SK-N-SH treated with all-trans-retinoic acid at 6 μM for 48 hours (cell line): ENCODE measurements at regions not wholly inside any gene's neighbourhood (a gene's known extent, or its start where the extent isn't known, plus 50 kb on each side); places are given as distances from the start of the nearest gene placed in this dataset.

Experiments
- ATAC-seq: fragments of 200-7000 bp; cut with Tn5 transposase; 3 replicates; pipeline ENCODE4 v1.9.1; 2020; ENCODE audit warnings: mild to moderate bottlenecking, moderate library complexity
- ARNTL ChIP-seq: fragments of 450-650 bp; formaldehyde crosslinking; IDR thresholded peaks from 2 replicates; pipeline ENCODE4 v1.5.0; 2020; ENCODE audit warnings: low read depth, mild to moderate bottlenecking, moderate library complexity, borderline replicate concordance
- BACH2 ChIP-seq: fragments of 250-450 bp; sonication (Bioruptor Pico); IDR thresholded peaks from 2 replicates; pipeline ENCODE4 v1.9.0; 2021; ENCODE audit warnings: mild to moderate bottlenecking, borderline replicate concordance
- CREB5 ChIP-seq: fragments of 250-450 bp; sonication (Bioruptor Pico); IDR thresholded peaks from 2 replicates; pipeline ENCODE4 v1.5.1; 2020; ENCODE audit warnings: low read depth, mild to moderate bottlenecking, moderate library complexity
- CSDC2 ChIP-seq: fragments of 250-450 bp; sonication (Bioruptor Pico); IDR thresholded peaks from 2 replicates; pipeline ENCODE4 v1.5.0; 2020; ENCODE audit warnings: mild to moderate bottlenecking, moderate library complexity
- ESRRG ChIP-seq: fragments of 250-450 bp; sonication (Bioruptor Pico); IDR thresholded peaks from 2 replicates; pipeline ENCODE4 v1.6.1; 2021; ENCODE audit warnings: mild to moderate bottlenecking
- GLIS3 ChIP-seq: fragments of 250-450 bp; sonication (Bioruptor Pico); IDR thresholded peaks from 2 replicates; pipeline ENCODE4 v1.5.0; 2020; ENCODE audit warnings: mild to moderate bottlenecking, moderate library complexity
- ISL1 ChIP-seq: fragments of 250-450 bp; sonication (Bioruptor Pico); IDR thresholded peaks from 2 replicates; pipeline ENCODE4 v2.1.2; 2022; ENCODE audit warnings: mild to moderate bottlenecking, moderate library complexity
- PATZ1 ChIP-seq: fragments of 250-450 bp; sonication (Bioruptor Pico); IDR thresholded peaks from 2 replicates; pipeline ENCODE4 v1.8.0; 2020; ENCODE audit warnings: mild to moderate bottlenecking, moderate library complexity, borderline replicate concordance
- PPARA ChIP-seq: fragments of 250-450 bp; sonication (Bioruptor Pico); IDR thresholded peaks from 2 replicates; pipeline ENCODE4 v1.5.0; 2020; ENCODE audit warnings: mild to moderate bottlenecking, borderline replicate concordance
- SNAI2 ChIP-seq: fragments of 250-450 bp; sonication (Bioruptor Pico); IDR thresholded peaks from 2 replicates; pipeline ENCODE4 v1.5.0; 2020; ENCODE audit warnings: mild to moderate bottlenecking, moderate library complexity
- TCF4 ChIP-seq: fragments of 250-450 bp; sonication (Bioruptor Pico); IDR thresholded peaks from 2 replicates; pipeline ENCODE4 v1.8.0; 2021; ENCODE audit warnings: mild to moderate bottlenecking, moderate library complexity, borderline replicate concordance
- ZC3H10 ChIP-seq: fragments of 250-450 bp; sonication (Bioruptor Pico); IDR thresholded peaks from 2 replicates; pipeline ENCODE4 v1.5.1; 2021; ENCODE audit warnings: mild to moderate bottlenecking, moderate library complexity
- ZFP30 ChIP-seq: fragments of 450-650 bp; formaldehyde crosslinking; IDR thresholded peaks from 2 replicates; pipeline ENCODE4 v1.5.0; 2022; ENCODE audit warnings: mild to moderate bottlenecking, moderate library complexity
- ZNF565 ChIP-seq: fragments of 450-650 bp; formaldehyde crosslinking; conservative IDR thresholded peaks from 2 replicates; pipeline ENCODE4 v1.5.0; 2020; ENCODE audit warnings: low read depth, mild to moderate bottlenecking, moderate library complexity
- ZNF70 ChIP-seq: fragments of 450-650 bp; formaldehyde crosslinking; IDR thresholded peaks from 2 replicates; pipeline ENCODE4 v1.5.0; 2020; ENCODE audit warnings: mild to moderate bottlenecking, moderate library complexity
- ZNF8 ChIP-seq: fragments of 450-650 bp; formaldehyde crosslinking; IDR thresholded peaks from 2 replicates; pipeline ENCODE4 v1.5.0; 2020; ENCODE audit warnings: mild to moderate bottlenecking, moderate library complexity
- TF ChIP-seq, protein P1 (sequence below): fragments of 250-450 bp; sonication (Bioruptor Pico); IDR thresholded peaks from 2 replicates; pipeline ENCODE4 v1.5.0; 2020; ENCODE audit warnings: mild to moderate bottlenecking, moderate library complexity

GRCh38 chr12:53852992-53853391 lies 85.6 kb upstream of the HOXC13 start:
- no peak for TF ChIP-seq ZFP30 (CRISPR knock-in tag)
- no peak for TF ChIP-seq BACH2 (CRISPR knock-in tag)
- TF ChIP-seq PATZ1 (CRISPR knock-in tag), result no peak
- TF ChIP-seq CSDC2, result no peak
- TF ChIP-seq ZNF8, result no peak
- TF ChIP-seq ZC3H10, result no peak
- no peak for TF ChIP-seq SNAI2 (CRISPR knock-in tag)
- no peak for TF ChIP-seq ZNF70 (CRISPR knock-in tag)
- TF ChIP-seq ARNTL, result no peak
- no peak for TF ChIP-seq ZNF565
- no peak for TF ChIP-seq CREB5 (CRISPR knock-in tag)
- TF ChIP-seq, all 23 proteins: peak for 0
- no peak for ATAC-seq

- no peak for TF ChIP-seq PATZ1 (CRISPR knock-in tag)
- TF ChIP-seq CREB5 (CRISPR knock-in tag), result no peak
- ATAC-seq, result no peak
Observed at GRCh38 chr12:53854701-53855316, 83.8 kb upstream of the HOXC13 start.

GRCh38 chr12:53856132-53856531 lies 82.5 kb upstream of the HOXC13 start:
- TF ChIP-seq ZNF8 (no peak), ISL1 (CRISPR knock-in tag) (no peak)
- ATAC-seq, result no peak

- no peak for TF ChIP-seq ISL1 (CRISPR knock-in tag)
- no peak for TF ChIP-seq TCF4 (CRISPR knock-in tag)
- TF ChIP-seq PPARA (CRISPR knock-in tag), result no peak
- TF ChIP-seq, protein P1, sequence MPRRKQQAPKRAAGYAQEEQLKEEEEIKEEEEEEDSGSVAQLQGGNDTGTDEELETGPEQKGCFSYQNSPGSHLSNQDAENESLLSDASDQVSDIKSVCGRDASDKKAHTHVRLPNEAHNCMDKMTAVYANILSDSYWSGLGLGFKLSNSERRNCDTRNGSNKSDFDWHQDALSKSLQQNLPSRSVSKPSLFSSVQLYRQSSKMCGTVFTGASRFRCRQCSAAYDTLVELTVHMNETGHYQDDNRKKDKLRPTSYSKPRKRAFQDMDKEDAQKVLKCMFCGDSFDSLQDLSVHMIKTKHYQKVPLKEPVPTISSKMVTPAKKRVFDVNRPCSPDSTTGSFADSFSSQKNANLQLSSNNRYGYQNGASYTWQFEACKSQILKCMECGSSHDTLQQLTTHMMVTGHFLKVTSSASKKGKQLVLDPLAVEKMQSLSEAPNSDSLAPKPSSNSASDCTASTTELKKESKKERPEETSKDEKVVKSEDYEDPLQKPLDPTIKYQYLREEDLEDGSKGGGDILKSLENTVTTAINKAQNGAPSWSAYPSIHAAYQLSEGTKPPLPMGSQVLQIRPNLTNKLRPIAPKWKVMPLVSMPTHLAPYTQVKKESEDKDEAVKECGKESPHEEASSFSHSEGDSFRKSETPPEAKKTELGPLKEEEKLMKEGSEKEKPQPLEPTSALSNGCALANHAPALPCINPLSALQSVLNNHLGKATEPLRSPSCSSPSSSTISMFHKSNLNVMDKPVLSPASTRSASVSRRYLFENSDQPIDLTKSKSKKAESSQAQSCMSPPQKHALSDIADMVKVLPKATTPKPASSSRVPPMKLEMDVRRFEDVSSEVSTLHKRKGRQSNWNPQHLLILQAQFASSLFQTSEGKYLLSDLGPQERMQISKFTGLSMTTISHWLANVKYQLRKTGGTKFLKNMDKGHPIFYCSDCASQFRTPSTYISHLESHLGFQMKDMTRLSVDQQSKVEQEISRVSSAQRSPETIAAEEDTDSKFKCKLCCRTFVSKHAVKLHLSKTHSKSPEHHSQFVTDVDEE, result no peak
- TF ChIP-seq GLIS3, result no peak
- no peak for TF ChIP-seq ZNF70 (CRISPR knock-in tag)
- no peak for TF ChIP-seq ZFP30 (CRISPR knock-in tag)
- TF ChIP-seq PATZ1 (CRISPR knock-in tag), result no peak
- no peak for TF ChIP-seq ESRRG (CRISPR knock-in tag)
- no peak for TF ChIP-seq ZNF565
- no peak for ATAC-seq
Observed at GRCh38 chr12:53857666-53858065, 81.0 kb upstream of the HOXC13 start.
